ENCODE measurements at regions not wholly inside any gene's neighbourhood (a gene's known extent, or its start where the extent isn't known, plus 50 kb on each side); places are given as distances from the start of the nearest gene placed in this dataset.
"Not testable (repeated sequence)": the region's sequence is repeated elsewhere in the genome, so short reads cannot be mapped to it uniquely, and the experiment has no call there.

- DNase-seq, result no peak
These were observed 1010.8 kb downstream of the STPG2 start for GRCh38 chr4:97132435-97132834.

DNA sequence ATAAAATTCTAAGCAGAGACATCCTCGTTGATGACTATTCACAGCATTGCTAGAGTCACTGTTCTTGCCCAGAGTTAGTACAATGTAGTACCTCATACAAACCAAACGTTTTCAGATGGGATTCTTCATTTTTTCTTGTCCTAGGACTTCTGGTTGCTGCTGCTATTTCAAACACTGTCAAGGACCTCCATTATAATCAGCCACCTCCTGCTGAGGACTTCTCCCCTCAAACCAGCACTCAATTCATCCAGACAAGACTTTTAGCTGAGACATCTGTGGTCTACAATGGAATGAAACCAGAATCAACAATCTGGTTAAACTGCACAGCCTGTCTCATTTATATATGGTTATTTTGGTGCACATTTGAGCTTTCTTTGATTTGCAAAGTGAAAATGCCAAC lies 1008.8 kb downstream of the STPG2 start:
- no peak for DNase-seq

- no peak for DNase-seq
These were observed 1003.5 kb downstream of the STPG2 start for GRCh38 chr4:97139791-97140190.

DNA sequence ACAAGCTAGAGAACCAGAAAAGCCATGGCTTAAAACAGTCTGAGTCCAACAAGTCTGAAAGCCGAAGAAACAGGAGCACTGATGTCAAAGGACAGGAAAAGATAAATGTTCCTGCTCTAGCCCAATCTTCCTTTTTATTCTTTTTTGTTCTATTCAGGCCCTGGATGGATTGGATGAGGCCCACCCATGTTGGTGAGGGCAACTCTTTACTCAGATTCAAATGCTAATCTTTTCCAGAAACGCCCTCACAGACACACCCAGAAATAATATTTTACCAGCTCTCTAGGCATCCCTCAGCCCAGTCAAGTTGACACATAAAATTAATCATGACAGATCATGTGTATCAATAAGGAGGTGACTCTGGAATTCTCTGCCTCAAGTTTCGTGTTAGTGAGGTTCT lies 1002.7 kb downstream of the STPG2 start:
- no peak for DNase-seq

- DNase-seq, result not testable (repeated sequence)
These were observed 1001.9 kb downstream of the STPG2 start for GRCh38 chr4:97141332-97141731.

DNA sequence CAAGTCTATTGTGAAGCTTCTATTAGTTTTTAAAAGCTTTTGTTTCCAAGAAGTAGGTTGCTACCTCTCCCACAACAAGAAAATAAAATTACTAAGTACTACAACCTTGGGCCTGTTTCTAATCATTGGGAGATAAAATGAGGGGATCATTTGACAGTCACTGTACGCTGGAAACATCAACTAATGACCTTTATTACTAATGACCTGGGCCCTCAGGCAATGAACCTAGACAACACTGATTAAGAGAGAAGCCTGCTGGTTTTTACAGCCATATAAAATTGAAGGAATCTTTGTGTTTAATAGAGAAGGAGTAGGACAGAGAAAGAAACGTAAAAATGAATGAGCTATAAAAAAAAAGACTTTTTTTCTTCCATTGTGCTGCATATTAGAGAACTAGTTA lies 1000.9 kb downstream of the STPG2 start:
- DNase-seq, result no peak

- no peak for DNase-seq
These were observed 1000.4 kb downstream of the STPG2 start for GRCh38 chr4:97142893-97143292.

DNA sequence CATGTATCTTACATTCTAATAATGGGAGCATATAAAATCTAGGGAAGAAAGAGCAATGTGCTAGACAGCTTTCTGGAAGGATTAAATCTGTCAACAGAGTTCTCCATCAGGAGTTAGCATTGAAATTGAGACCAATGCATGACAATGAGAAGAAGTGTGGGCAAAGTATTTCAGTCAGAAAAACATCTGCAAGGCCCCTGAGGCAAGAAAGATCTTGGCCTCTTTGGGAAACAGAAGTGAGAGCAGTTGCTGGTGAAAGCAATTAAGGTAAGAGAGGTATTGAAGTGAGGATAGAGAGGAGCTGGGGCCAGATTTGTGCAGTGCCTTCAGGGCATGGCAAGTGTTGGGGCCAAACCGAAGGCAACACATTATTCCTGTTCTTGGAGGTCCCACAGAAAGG lies 999.1 kb downstream of the STPG2 start:
- no peak for DNase-seq

DNA sequence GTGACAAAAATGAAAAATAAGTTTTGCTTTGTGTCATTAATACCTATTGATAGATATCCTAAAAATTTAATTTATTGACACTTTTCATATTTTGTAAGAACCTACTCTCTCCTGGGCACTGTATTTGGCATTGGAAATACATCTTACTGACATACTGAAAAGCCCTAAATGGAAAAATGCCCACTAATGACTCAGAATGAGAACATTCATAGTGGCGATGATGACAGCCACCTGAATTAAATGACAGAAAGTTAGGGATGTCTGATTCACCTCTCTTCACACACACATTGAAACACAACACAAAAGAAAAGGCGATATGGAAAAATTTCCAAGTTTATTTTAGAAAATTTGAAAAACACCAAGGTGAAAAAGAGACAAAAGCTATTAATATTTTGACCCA lies 992.3 kb downstream of the STPG2 start:
- no peak for DNase-seq

- DNase-seq, result no peak
These were observed 991.1 kb downstream of the STPG2 start for GRCh38 chr4:97152149-97152548.

DNA sequence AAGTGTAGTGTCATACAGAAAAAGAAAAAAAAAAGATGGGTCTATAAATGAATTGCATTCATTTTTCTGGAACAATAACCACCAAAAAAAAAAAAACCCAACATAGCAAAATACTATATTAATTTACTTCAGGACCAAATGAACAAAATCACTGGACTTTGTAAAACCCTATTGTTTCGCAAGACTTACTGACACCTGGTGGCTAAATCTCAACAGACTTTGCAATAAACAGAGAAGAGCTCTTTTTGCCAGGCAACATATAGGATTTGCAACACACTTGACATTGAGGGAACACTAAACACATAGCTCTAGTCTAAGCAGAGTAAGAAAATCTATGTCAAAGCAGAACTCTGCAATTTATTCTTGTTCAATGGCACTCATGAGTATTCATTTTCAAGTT lies 990.2 kb downstream of the STPG2 start:
- no peak for DNase-seq

DNA sequence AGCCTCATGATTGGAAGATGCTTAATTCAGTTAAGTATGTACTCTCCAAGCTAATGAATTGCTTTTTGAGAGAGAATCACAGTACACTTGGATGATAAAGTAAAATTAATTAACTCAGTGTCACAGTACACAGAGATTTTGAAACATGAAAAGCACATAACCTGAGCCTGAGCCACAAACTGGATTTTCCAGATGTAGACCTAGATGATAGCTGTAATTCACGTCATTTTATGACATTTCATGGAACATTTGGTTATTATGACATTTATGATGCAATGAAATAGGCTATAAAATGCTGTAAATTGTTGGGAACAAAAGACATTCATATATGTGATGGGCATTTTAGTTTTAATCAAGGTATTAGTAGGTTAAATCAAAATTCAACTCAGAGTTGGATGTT lies 983.7 kb downstream of the STPG2 start:
- DNase-seq, result no peak

DNA sequence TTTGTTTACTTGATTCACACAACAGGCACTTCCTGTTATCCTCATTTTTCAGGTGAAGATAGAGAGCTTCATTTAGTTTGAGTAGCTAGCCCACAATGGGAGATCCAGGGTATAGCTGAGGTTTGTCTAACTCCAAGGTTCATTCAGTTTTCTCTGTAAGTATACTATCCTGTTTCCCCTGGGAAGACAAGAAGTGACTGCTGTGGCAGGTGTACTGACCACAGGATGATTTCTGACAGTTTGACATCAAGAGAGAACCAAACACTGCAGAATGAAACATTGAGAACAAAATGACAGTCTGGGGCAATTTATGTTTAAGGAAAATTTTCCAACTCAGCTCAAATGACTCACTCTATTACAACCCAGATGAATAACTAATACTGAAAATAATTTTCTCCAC lies 958.0 kb downstream of the STPG2 start:
- no peak for DNase-seq

GRCh38 chr4:97197106-97197505 lies 946.2 kb downstream of the STPG2 start:
- DNase-seq, result no peak

- DNase-seq, result no peak
These were observed 934.5 kb downstream of the STPG2 start for GRCh38 chr4:97208749-97209148.

GRCh38 chr4:97215409-97215941 lies 927.8 kb downstream of the STPG2 start:
- no peak for DNase-seq

GRCh38 chr4:97216046-97216445 lies 927.2 kb downstream of the STPG2 start:
- DNase-seq, result no peak

GRCh38 chr4:97235521-97235920 lies 907.8 kb downstream of the STPG2 start:
- no peak for DNase-seq

GRCh38 chr4:97238956-97239666 lies 904.2 kb downstream of the STPG2 start:
- peak; percentile 3 for DNase-seq

DNA sequence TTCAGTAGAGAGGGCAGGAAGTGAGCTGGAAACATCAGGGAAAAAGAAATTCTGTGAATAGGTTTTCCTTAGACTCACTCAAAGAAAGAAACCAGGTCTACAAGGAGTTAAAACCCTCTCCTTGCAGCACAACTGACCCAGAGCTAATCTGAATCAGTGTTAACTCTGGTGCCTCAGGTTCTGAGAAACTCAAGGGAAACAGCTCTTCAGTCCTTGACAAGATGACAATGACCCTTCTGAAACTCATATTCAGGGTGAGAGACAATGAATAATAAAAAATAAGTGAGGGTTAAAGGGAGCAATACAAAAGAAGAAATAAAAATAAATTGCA lies 903.6 kb downstream of the STPG2 start:
- no peak for DNase-seq

GRCh38 chr4:97252615-97253154 lies 890.6 kb downstream of the STPG2 start:
- no peak for DNase-seq

DNA sequence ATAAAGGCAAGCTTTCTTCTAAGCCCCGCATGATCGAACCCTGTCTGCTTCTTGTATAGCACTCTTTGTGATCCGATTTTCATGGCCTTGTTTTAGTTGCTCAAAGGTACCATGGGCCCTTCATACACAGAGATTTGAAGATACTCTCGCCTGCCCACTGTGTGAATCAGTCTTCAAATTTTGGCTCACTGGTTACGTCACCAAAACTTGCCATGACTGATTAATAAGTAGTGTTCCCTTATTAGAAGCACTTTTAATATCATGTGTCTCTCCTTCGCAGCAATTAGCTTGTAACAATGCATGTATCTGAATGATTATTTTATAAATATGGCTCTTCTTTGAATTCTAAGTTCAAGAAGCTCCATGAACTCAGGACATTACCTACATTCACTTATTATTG lies 880.5 kb downstream of the STPG2 start:
- DNase-seq, result no peak

DNA sequence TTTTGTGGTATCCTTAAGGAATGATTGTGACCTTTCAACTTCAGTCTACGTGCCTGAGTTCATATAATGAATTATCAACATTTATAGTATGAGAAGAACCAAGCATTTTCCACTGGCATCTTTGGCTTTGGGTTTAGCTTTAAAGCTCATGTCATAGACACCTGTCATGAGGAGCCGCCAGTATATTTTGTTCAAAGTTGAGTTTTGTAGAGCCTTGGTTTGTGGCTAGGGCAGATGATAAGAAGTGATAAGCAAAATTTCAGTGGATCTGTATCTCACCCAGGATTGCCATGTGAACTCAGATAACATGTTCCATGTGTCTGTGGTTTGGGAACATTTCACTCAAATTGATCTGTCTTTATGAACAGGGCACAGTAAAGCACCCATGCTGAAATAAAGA lies 873.2 kb downstream of the STPG2 start:
- no peak for DNase-seq

DNA sequence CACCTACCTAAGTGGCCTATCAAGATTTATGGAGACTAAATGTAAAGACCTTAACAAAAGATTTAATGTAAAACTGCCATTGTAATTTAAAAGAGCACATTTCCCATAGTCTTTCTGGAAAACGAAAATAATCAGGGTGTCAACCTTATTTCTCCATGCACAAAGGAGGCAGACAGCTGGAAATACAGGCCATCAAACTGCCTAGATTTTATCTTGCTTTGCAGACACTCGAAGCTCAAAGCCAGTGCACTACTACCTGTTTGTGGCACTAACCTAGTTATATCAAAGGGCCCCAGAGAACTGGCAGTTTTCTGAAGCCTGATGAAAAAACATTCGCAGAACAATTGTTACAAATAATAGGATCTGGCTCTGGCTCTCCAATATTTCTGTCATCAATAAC lies 863.9 kb downstream of the STPG2 start:
- no peak for DNase-seq

DNA sequence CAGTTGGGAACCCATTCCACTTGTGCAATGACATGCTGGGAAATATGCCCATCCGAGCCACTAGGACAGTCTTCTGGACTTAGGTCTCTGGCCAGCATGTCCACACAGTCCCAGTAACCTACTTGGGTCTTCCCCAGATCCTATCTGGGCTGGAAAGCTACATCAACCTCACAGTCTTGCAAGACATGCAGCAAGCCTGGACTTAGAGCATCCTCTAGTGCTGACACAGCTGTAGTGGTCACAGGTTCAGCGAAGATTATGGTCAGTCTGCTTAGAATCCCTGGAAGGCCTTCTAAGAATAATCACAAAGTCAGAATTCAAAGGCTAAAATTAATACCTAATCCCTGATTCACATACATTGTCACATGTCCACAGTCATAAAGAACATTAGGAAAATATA lies 842.7 kb downstream of the STPG2 start:
- DNase-seq, result no peak
